ENCODE measurements at regions not wholly inside any gene's neighbourhood (a gene's known extent, or its start where the extent isn't known, plus 50 kb on each side); places are given as distances from the start of the nearest gene placed in this dataset.

DNA sequence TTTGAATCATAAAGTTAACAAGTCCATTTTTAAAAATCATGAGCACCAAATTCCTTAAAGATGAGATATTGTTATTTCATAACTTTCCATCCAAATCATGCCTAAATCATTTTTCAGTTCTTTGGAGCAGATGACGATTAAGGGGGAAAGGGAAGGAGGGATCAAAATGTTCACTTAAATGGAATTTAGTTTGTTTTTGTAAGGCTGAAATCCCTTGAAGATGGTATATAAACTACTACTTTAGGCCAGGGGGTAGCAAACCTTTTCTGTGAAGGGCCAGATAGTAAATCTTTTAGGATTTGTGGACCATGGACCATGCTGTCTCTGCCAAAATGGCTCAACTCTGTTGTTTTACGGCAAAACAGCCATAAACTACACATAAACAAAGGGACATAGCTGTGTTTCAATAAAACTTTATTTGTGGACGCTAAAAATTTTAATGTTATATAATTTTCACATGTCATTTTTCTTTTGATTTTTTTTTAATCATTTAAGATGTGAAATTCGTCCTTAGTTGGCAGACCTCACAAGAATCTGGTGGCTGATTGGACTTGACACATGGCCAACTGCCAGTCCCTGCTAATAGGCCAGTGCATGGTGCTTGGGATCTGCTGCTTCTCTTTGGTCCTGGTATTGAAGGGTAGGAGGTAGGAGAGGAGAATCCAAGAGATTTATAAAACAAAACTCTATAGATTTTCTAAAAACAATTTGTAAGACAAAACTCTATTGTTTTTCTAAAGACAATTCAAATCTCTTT lies 52.0 kb upstream of the RTN4 start:
- Histone ChIP-seq H3F3A (ENCODE audit: low read depth) (no peaks in the 10 kb centered on the region), H3K4me1 (ENCODE audit: insufficient read depth, low read length, poor library complexity, severe bottlenecking) (peaks cover 11% of the 10 kb centered on the region), H3K9me3 (ENCODE audit: insufficient read depth, low read depth, low read length) (no peaks in the 10 kb centered on the region), H3K4me3 (ENCODE audit: low read length, poor library complexity, severe bottlenecking) (no peak overlapping the region), H3K4me2 (ENCODE audit: low read depth, low read length, poor library complexity, severe bottlenecking) (no peak overlapping the region), H4K20me1 (ENCODE audit: insufficient read depth, low read length, poor library complexity, severe bottlenecking) (no peaks in the 10 kb centered on the region), H3K9ac (ENCODE audit: low read depth, low read length, poor library complexity, severe bottlenecking) (no peak overlapping the region), H3K36me3 (ENCODE audit: insufficient read depth, low read length) (no peaks in the 10 kb centered on the region), H2AFZ (ENCODE audit: low read length) (peak overlapping the region; percentile 61; the same call in 1 of the 2 replicates), H3K79me2 (ENCODE audit: insufficient read depth, low read length) (no peaks in the 10 kb centered on the region), H3K27me3 (ENCODE audit: insufficient read depth, low read length, poor library complexity, severe bottlenecking) (no peaks in the 10 kb centered on the region), H3K9me2 (replicated peaks; ENCODE audit: low read depth, low read length) (no peaks in the 10 kb centered on the region)
- no peak for TF ChIP-seq EZH2phosphoT487 (IDR thresholded peaks at IDR 0.05; ENCODE audit: borderline replicate concordance)
- TF ChIP-seq, protein P1, sequence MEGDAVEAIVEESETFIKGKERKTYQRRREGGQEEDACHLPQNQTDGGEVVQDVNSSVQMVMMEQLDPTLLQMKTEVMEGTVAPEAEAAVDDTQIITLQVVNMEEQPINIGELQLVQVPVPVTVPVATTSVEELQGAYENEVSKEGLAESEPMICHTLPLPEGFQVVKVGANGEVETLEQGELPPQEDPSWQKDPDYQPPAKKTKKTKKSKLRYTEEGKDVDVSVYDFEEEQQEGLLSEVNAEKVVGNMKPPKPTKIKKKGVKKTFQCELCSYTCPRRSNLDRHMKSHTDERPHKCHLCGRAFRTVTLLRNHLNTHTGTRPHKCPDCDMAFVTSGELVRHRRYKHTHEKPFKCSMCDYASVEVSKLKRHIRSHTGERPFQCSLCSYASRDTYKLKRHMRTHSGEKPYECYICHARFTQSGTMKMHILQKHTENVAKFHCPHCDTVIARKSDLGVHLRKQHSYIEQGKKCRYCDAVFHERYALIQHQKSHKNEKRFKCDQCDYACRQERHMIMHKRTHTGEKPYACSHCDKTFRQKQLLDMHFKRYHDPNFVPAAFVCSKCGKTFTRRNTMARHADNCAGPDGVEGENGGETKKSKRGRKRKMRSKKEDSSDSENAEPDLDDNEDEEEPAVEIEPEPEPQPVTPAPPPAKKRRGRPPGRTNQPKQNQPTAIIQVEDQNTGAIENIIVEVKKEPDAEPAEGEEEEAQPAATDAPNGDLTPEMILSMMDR (conservative IDR thresholded peaks at IDR 0.05; ENCODE audit: low read length), result no peak

DNA sequence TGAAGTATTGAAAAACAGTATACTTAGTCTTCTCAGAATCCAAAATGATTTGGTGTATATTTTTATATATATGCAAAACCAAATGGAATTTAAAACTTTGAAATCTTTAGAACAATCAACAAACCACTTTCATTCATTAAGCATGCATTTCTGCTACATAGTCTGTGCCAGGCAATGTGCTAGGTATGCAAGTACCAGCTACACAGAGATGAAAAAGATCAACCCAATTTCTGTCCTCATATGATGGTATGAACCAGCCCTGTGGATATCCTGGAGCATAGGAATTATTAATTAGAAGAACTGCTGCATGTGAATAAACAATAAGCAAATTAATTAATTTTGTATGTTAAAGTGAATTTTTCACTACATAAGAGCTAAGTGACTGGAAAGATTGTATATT lies 51.2 kb upstream of the RTN4 start:
- no peak overlapping the region for H3K4me2 ChIP-seq (ENCODE audit: low read depth, low read length, poor library complexity, severe bottlenecking)
- H3K27me3 ChIP-seq (ENCODE audit: insufficient read depth, low read length, poor library complexity, severe bottlenecking), result no peaks in the 10 kb centered on the region
- no peaks in the 10 kb centered on the region for H3K36me3 ChIP-seq (ENCODE audit: insufficient read depth, low read length)
- peaks cover 11% of the 10 kb centered on the region for H3K4me1 ChIP-seq (ENCODE audit: insufficient read depth, low read length, poor library complexity, severe bottlenecking)
- no peaks in the 10 kb centered on the region for H3K79me2 ChIP-seq (ENCODE audit: insufficient read depth, low read length)
- no peaks in the 10 kb centered on the region for H3K9me2 ChIP-seq (replicated peaks; ENCODE audit: low read depth, low read length)
- no peaks in the 10 kb centered on the region for H4K20me1 ChIP-seq (ENCODE audit: insufficient read depth, low read length, poor library complexity, severe bottlenecking)
- no peak overlapping the region for H3K4me3 ChIP-seq (ENCODE audit: low read length, poor library complexity, severe bottlenecking)
- H2AFZ ChIP-seq (ENCODE audit: low read length), result peak overlapping the region; percentile 61; the same call in 1 of the 2 replicates
- H3F3A ChIP-seq (ENCODE audit: low read depth), result no peaks in the 10 kb centered on the region
- H3K9me3 ChIP-seq (ENCODE audit: insufficient read depth, low read depth, low read length), result no peaks in the 10 kb centered on the region
- no peak overlapping the region for H3K9ac ChIP-seq (ENCODE audit: low read depth, low read length, poor library complexity, severe bottlenecking)
- no peak for TF ChIP-seq EZH2phosphoT487 (IDR thresholded peaks at IDR 0.05; ENCODE audit: borderline replicate concordance)
- TF ChIP-seq, protein P1 (conservative IDR thresholded peaks at IDR 0.05; ENCODE audit: low read length), result no peak

DNA sequence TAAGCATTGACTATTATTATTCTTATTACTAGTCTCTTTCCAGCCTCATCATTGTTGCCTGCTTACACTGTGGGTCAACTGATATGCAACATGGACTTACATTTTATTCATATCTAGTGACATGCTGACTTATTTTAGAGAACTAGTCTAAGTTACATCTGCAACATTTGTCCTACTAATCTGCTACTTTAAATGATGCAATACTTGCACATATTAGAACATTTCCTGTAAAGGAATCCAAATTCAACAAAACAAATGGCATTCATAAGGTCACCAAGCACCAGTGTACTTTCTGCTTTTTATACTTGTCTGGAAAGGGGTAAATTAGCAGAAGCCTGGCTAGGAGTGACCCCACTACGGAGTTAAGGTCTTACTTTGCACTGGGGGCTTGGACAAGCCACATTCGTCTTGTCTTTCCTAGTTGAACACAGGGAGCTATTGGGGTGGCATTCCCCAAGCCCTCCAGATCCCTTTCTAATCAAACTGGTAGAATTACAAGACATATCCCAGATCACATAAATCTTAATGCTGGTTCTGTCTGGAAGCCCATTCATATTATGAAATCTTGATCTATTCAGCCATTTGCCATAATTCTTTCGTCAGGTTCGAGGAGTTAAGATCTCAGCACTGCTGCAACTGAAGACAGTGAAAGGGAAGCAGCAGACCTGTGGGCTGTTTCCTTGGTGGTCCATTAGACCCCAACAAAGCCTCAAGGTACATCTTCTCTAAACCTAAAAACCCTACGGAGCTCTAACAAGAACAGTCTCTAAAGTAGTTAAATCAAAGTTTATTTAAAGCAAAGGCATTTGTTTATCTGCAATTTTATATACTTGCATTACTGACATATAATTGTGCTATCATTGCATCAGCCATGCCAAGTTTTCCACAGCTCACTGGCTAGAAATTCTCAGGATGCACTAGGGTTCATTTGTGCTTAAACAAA lies 49.9 kb upstream of the RTN4 start:
- Histone ChIP-seq H3K4me3 (ENCODE audit: low read length, poor library complexity, severe bottlenecking) (no peak overlapping the region), H3K9ac (ENCODE audit: low read depth, low read length, poor library complexity, severe bottlenecking) (peak overlapping the region; percentile 23), H2AFZ (ENCODE audit: low read length) (peak overlapping the region; percentile 77), H3K27me3 (ENCODE audit: insufficient read depth, low read length, poor library complexity, severe bottlenecking) (no peaks in the 10 kb centered on the region), H3K9me2 (replicated peaks; ENCODE audit: low read depth, low read length) (no peaks in the 10 kb centered on the region), H3K9me3 (ENCODE audit: insufficient read depth, low read depth, low read length) (no peaks in the 10 kb centered on the region), H3K4me2 (ENCODE audit: low read depth, low read length, poor library complexity, severe bottlenecking) (no peak overlapping the region), H3F3A (ENCODE audit: low read depth) (no peaks in the 10 kb centered on the region), H3K79me2 (ENCODE audit: insufficient read depth, low read length) (no peaks in the 10 kb centered on the region), H3K36me3 (ENCODE audit: insufficient read depth, low read length) (no peaks in the 10 kb centered on the region), H3K4me1 (ENCODE audit: insufficient read depth, low read length, poor library complexity, severe bottlenecking) (peaks cover 11% of the 10 kb centered on the region), H4K20me1 (ENCODE audit: insufficient read depth, low read length, poor library complexity, severe bottlenecking) (no peaks in the 10 kb centered on the region)
- TF ChIP-seq, protein P1 (conservative IDR thresholded peaks at IDR 0.05; ENCODE audit: low read length), result no peak
- TF ChIP-seq EZH2phosphoT487 (IDR thresholded peaks at IDR 0.05; ENCODE audit: borderline replicate concordance), result no peak
